HUES6 (cell line): ENCODE measurements at regions not wholly inside any gene's neighbourhood (a gene's known extent, or its start where the extent isn't known, plus 50 kb on each side); places are given as distances from the start of the nearest gene placed in this dataset.

Experiments used
- H3K27ac ChIP-seq: 2 replicates; pipeline ENCODE4 v1.7.0; 2013; ENCODE audit warnings: low read depth, mild to moderate bottlenecking, low read length, inconsistent platforms
- H3K27me3 ChIP-seq: 2 replicates; pipeline ENCODE4 v1.6.1; 2013; ENCODE audit warnings: low read length; ENCODE audit not compliant: control insufficient read depth, insufficient read depth
- H3K36me3 ChIP-seq: 2 replicates; pipeline ENCODE4 v1.6.1; 2013; ENCODE audit warnings: low read length; ENCODE audit not compliant: control insufficient read depth, insufficient read depth
- H3K4me1 ChIP-seq: 2 replicates; pipeline ENCODE4 v1.6.1; 2013; ENCODE audit warnings: low read length; ENCODE audit not compliant: control insufficient read depth, insufficient read depth
- H3K4me3 ChIP-seq: 2 replicates; pipeline ENCODE4 v1.5.1; 2013; ENCODE audit warnings: low read depth, low read length
- H3K9ac ChIP-seq: one replicate; pipeline ENCODE4 v1.6.1; 2013; ENCODE audit warnings: mild to moderate bottlenecking, low read length
- H3K9me3 ChIP-seq: 2 replicates; pipeline ENCODE4 v1.6.1; 2013; ENCODE audit warnings: low read depth, low read length; ENCODE audit not compliant: control insufficient read depth, insufficient read depth

- H3K9me3 ChIP-seq: peaks cover 7% of the 10 kb centered on the region
- H3K4me3 ChIP-seq: no peak overlapping the region
- H3K4me1 ChIP-seq: no peaks in the 10 kb centered on the region
- H3K36me3 ChIP-seq: no peaks in the 10 kb centered on the region
- no peak overlapping the region for H3K9ac ChIP-seq
- no peaks in the 10 kb centered on the region for H3K27me3 ChIP-seq
- H3K27ac ChIP-seq: no peak overlapping the region
Observed at GRCh38 chr1:80101159-80101558, 1094.6 kb upstream of the ADGRL4 start.

- H3K27me3 ChIP-seq: no peaks in the 10 kb centered on the region
- H3K36me3 ChIP-seq: no peaks in the 10 kb centered on the region
- H3K27ac ChIP-seq: no peak overlapping the region
- H3K9ac ChIP-seq: no peak overlapping the region
- H3K4me3 ChIP-seq: no peak overlapping the region
- H3K4me1 ChIP-seq: no peaks in the 10 kb centered on the region
- H3K9me3 ChIP-seq: peaks cover 7% of the 10 kb centered on the region
Observed at GRCh38 chr1:80099713-80100112, 1093.2 kb upstream of the ADGRL4 start.

GRCh38 chr1:80085067-80085466 lies 1078.5 kb upstream of the ADGRL4 start:
- Histone ChIP-seq H3K9me3 (no peaks in the 10 kb centered on the region), H3K36me3 (no peaks in the 10 kb centered on the region), H3K27me3 (no peaks in the 10 kb centered on the region), H3K9ac (no peak overlapping the region), H3K4me3 (no peak overlapping the region), H3K27ac (no peak overlapping the region), H3K4me1 (no peaks in the 10 kb centered on the region)

GRCh38 chr1:80083892-80084291 lies 1077.4 kb upstream of the ADGRL4 start:
- Histone ChIP-seq H3K27me3 (no peaks in the 10 kb centered on the region), H3K36me3 (no peaks in the 10 kb centered on the region), H3K4me3 (no peak overlapping the region)

DNA sequence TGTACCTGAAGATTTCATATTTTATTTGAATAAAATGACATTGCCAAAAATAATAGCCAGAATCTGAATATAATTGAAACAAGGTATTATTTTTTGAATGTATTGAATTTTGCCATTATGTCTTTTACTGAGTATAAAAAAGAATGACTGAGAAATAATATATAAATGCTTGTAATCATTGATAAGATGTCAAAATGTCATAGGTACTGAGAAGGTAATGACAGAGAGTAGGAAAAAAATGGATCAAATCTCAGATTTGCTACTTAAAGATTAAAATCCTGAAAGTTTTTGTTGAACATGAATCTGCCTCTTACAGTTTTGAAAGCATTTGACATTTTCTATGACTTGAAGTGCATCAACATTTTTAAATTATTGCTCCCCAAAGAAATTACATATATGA lies 1069.9 kb upstream of the ADGRL4 start:
- Histone ChIP-seq H3K9ac (no peak overlapping the region), H3K27ac (no peak overlapping the region)

More at GRCh38 chr1:80083892-80084291, 1077.4 kb upstream of the ADGRL4 start:
- Histone ChIP-seq H3K9ac (no peak overlapping the region), H3K4me1 (no peaks in the 10 kb centered on the region), H3K9me3 (no peaks in the 10 kb centered on the region), H3K27ac (no peak overlapping the region)

GRCh38 chr1:80075351-80075750 lies 1068.8 kb upstream of the ADGRL4 start:
- Histone ChIP-seq H3K4me3 (no peak overlapping the region), H3K27me3 (no peaks in the 10 kb centered on the region), H3K9me3 (no peaks in the 10 kb centered on the region), H3K36me3 (no peaks in the 10 kb centered on the region), H3K4me1 (no peaks in the 10 kb centered on the region), H3K27ac (no peak overlapping the region), H3K9ac (no peak overlapping the region)

More for the DNA sequence above, 1069.9 kb upstream of the ADGRL4 start:
- Histone ChIP-seq H3K27me3 (no peaks in the 10 kb centered on the region), H3K36me3 (no peaks in the 10 kb centered on the region), H3K4me3 (no peak overlapping the region), H3K9me3 (no peaks in the 10 kb centered on the region), H3K4me1 (no peaks in the 10 kb centered on the region)

GRCh38 chr1:80072563-80072962 lies 1066.0 kb upstream of the ADGRL4 start:
- no peak overlapping the region for H3K4me3 ChIP-seq

DNA sequence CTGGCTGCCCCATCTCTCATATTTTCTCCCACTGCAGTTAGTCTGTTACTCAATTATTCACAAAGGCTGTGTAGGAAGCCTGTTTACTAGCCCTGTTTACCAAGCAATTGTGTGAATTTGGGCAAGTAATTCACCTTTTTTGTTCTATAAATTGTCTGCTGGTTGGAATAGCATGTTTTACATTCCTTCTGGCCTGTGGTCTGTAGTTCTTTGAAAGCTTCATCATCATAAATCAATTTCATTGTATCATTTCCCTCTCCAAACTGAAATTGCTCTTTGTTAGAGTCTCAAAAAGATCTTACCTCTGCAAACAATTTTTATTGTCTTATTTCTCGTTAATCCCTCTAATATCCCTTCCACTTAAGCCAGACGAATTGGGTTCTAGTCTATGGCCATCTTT lies 1059.5 kb upstream of the ADGRL4 start:
- H3K27ac ChIP-seq: no peak overlapping the region
- H3K27me3 ChIP-seq: no peaks in the 10 kb centered on the region
- H3K9ac ChIP-seq: no peak overlapping the region
- no peaks in the 10 kb centered on the region for H3K9me3 ChIP-seq
- H3K4me1 ChIP-seq: 0 out of 2 replicates have a peak, but pooled peaks cover 3% of the 10 kb centered on the region
- no peaks in the 10 kb centered on the region for H3K36me3 ChIP-seq
- no peak overlapping the region for H3K4me3 ChIP-seq

More at GRCh38 chr1:80072563-80072962, 1066.0 kb upstream of the ADGRL4 start:
- no peaks in the 10 kb centered on the region for H3K9me3 ChIP-seq
- no peaks in the 10 kb centered on the region for H3K36me3 ChIP-seq
- no peak overlapping the region for H3K9ac ChIP-seq
- no peaks in the 10 kb centered on the region for H3K4me1 ChIP-seq
- no peaks in the 10 kb centered on the region for H3K27me3 ChIP-seq
- no peak overlapping the region for H3K27ac ChIP-seq

- Histone ChIP-seq H3K4me3 (no peak overlapping the region), H3K4me1 (peaks cover 6% of the 10 kb centered on the region; the same call in 1 of the 2 replicates), H3K9me3 (no peaks in the 10 kb centered on the region), H3K27ac (no peak overlapping the region), H3K27me3 (no peaks in the 10 kb centered on the region), H3K9ac (no peak overlapping the region), H3K36me3 (no peaks in the 10 kb centered on the region)
Observed at GRCh38 chr1:80064524-80064923, 1058.0 kb upstream of the ADGRL4 start.

DNA sequence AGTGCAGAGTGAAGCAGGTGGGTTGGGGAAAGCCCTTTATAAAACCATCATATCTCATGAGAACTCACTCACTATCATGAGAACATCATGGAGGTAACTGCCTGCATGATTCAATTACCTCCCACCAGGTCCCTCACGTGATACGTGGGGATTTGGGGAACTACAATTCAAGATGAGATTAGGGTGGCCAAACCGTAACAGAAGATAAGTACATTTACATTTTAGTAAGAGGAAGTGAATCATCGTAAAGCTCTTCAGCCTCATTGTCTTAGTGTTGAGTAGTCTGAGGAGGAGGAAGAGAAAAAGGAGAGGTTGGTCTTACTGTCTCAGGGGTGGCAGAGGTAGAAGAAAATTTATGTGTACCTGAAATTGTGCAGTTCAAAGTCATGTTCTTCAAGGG lies 1053.4 kb upstream of the ADGRL4 start:
- Histone ChIP-seq H3K4me1 (peaks cover 3% of the 10 kb centered on the region; the same call in 1 of the 2 replicates), H3K4me3 (no peak overlapping the region), H3K9me3 (no peaks in the 10 kb centered on the region), H3K27ac (no peak overlapping the region), H3K36me3 (no peaks in the 10 kb centered on the region), H3K27me3 (no peaks in the 10 kb centered on the region), H3K9ac (no peak overlapping the region)

DNA sequence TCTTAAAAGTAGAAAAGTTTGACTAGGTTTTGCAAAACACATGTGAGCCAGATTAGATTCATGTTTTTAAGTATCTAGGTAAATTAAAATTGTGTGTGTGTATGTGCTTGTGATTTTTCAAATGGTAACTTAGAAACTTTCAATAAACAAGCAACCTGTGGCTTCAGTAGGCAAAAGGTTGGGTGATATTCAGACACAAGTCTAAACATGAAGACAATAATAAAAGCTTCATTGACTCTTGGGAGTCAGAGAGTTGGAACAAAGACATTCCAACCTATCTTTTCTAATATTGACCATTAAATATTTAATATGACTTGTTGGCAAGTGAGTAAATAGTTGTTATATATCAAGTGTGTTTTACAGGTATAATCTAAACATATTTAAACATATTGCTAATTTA lies 1049.6 kb upstream of the ADGRL4 start:
- H3K27me3 ChIP-seq: no peaks in the 10 kb centered on the region

DNA sequence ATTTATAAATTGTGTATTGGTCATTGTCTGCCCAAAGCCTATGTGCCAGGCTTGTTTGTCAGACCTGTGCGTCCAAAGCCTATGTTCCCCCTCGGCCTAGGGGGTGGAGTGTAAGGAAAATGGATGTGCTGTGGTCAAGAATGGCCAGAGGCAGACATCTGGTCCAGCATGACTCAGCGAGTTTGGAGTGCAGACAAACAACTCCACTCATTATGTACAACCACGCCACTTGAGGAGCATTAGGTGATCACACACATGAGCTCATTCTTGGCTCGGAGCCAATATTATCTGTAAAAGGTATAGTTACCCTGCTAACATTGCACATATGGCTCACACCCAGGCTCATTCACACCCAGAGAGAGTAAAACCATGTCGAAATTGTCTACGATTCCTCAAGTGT lies 1047.6 kb upstream of the ADGRL4 start:
- Histone ChIP-seq H3K4me3 (no peak overlapping the region), H3K9me3 (peaks cover 6% of the 10 kb centered on the region; the same call in 1 of the 2 replicates), H3K9ac (no peak overlapping the region), H3K4me1 (no peaks in the 10 kb centered on the region), H3K27ac (no peak overlapping the region), H3K36me3 (no peaks in the 10 kb centered on the region), H3K27me3 (no peaks in the 10 kb centered on the region)

More for the DNA sequence above, 1049.6 kb upstream of the ADGRL4 start:
- H3K9ac ChIP-seq: no peak overlapping the region
- peaks cover 3% of the 10 kb centered on the region; the same call in 1 of the 2 replicates for H3K4me1 ChIP-seq
- no peaks in the 10 kb centered on the region for H3K36me3 ChIP-seq
- peaks cover 6% of the 10 kb centered on the region; the same call in 1 of the 2 replicates for H3K9me3 ChIP-seq
- H3K4me3 ChIP-seq: no peak overlapping the region
- no peak overlapping the region for H3K27ac ChIP-seq
